Natural killer cell (primary cell): ENCODE measurements at regions not wholly inside any gene's neighbourhood (a gene's known extent, or its start where the extent isn't known, plus 50 kb on each side); places are given as distances from the start of the nearest gene placed in this dataset.

Experiments
- ATAC-seq, 3 donors: fragments of 150-1000 bp in 2 of 3; fragments of 200-7000 bp in 1 of 3; cut with Tn5 transposase; 1 replicate in 1 of 3; 2 replicates in 2 of 3; pipeline ENCODE4 v1.10.0; 2021; ENCODE audit warnings: mild to moderate bottlenecking in 2 of 3, moderate library complexity in 2 of 3
- DNase-seq, 2 donors: peaks; one replicate each; pipeline versions ENCODE4 v3.0.0 to v3.0.0-alpha.2; 2013 to 2021; ENCODE audit warnings: mixed read lengths in 1 of 2
- H3K27ac ChIP-seq: one replicate; pipeline ENCODE4 v1.5.1; 2013; ENCODE audit warnings: mild to moderate bottlenecking, low read length
- H3K27me3 ChIP-seq: one replicate; pipeline ENCODE4 v1.6.1; 2013; ENCODE audit warnings: low read length; ENCODE audit not compliant: control insufficient read depth, insufficient read depth
- H3K36me3 ChIP-seq: one replicate; pipeline ENCODE4 v1.6.1; 2013; ENCODE audit warnings: low read length; ENCODE audit not compliant: control insufficient read depth, insufficient read depth
- H3K4me1 ChIP-seq: one replicate; pipeline ENCODE4 v1.6.1; 2013; ENCODE audit warnings: low read length; ENCODE audit not compliant: control insufficient read depth, insufficient read depth
- H3K4me3 ChIP-seq: one replicate; pipeline ENCODE4 v1.5.1; 2013; ENCODE audit warnings: low read length
- H3K9me3 ChIP-seq: one replicate; pipeline ENCODE4 v1.6.1; 2013; ENCODE audit warnings: low read length; ENCODE audit not compliant: control insufficient read depth, insufficient read depth
- H3K27ac Mint-ChIP-seq, 2 donors: one replicate each; pipeline ENCODE4 v1.8.0; 2022; ENCODE audit warnings: mild to moderate bottlenecking in 2 of 2, mixed read lengths in 2 of 2, moderate library complexity in 1 of 2
- H3K27me3 Mint-ChIP-seq, 2 donors: one replicate each; pipeline ENCODE4 v1.8.0; 2022; ENCODE audit warnings: low read depth in 2 of 2, mixed read lengths in 2 of 2
- H3K36me3 Mint-ChIP-seq: one replicate; pipeline ENCODE4 v1.8.0; 2022; ENCODE audit warnings: mixed read lengths
- H3K4me1 Mint-ChIP-seq, 2 donors: one replicate each; pipeline ENCODE4 v1.8.0; 2022; ENCODE audit warnings: mixed read lengths in 2 of 2
- H3K4me3 Mint-ChIP-seq: one replicate; pipeline ENCODE4 v1.8.0; 2022; ENCODE audit warnings: mild to moderate bottlenecking, moderate library complexity, mixed read lengths
- H3K9me3 Mint-ChIP-seq, 2 donors: one replicate each; pipeline ENCODE4 v1.8.0; 2022; ENCODE audit warnings: mixed read lengths in 2 of 2
- CTCF ChIP-seq: fragments of 200-600 bp; IDR thresholded peaks from one replicate; pipeline ENCODE4 v1.8.0; 2022; ENCODE audit warnings: antibody characterized with exemption
- WGBS: methylation state at CpG from one replicate; pipeline ENCODE4 v1.1.7; 2013; ENCODE audit warnings: missing lambda C conversion rate; ENCODE audit not compliant: insufficient coverage; 5-methylcytosine and 5-hydroxymethylcytosine counted together
- intact Hi-C: fragments of 100-400 bp; cut with micrococcal nuclease; formaldehyde crosslinking; loops from one replicate; pipeline ENCODE4 v1.14.2; 2022

- no peak for ATAC-seq
- Mint-ChIP-seq H3K4me1 (no peaks in the 10 kb centered on the region), H3K9me3 (no peaks in the 10 kb centered on the region), H3K36me3 (no peaks in the 10 kb centered on the region), H3K27me3 (peaks cover 6 to 20% of the 10 kb centered on the region in 2 donors), H3K4me3 (no peak overlapping the region), H3K27ac (no peak overlapping the region)
- TF ChIP-seq CTCF: no peak
- H3K4me1 ChIP-seq: no peaks in the 10 kb centered on the region
- intact Hi-C loops: no loop called here
- WGBS: 92% methylated on average over 6 of the region's 6 CpGs
- H3K27me3 ChIP-seq: no peaks in the 10 kb centered on the region
- H3K9me3 ChIP-seq: no peaks in the 10 kb centered on the region
- H3K4me3 ChIP-seq: no peak overlapping the region
- no peak overlapping the region for H3K27ac ChIP-seq
- DNase-seq: no peak
- no peaks in the 10 kb centered on the region for H3K36me3 ChIP-seq
These were observed 83.6 kb downstream of the ENC1 start for GRCh38 chr5:74556631-74557595.

- no peak overlapping the region for H3K4me3 Mint-ChIP-seq
- no peaks in the 10 kb centered on the region for H3K4me1 ChIP-seq
- no peaks in the 10 kb centered on the region for H3K36me3 ChIP-seq
- H3K27ac ChIP-seq: no peak overlapping the region
- H3K4me1 Mint-ChIP-seq: no peaks in the 10 kb centered on the region
- H3K9me3 ChIP-seq: no peaks in the 10 kb centered on the region
- H3K9me3 Mint-ChIP-seq: no peaks in the 10 kb centered on the region
- no peak for DNase-seq
- H3K4me3 ChIP-seq: no peak overlapping the region
- intact Hi-C loops: no loop called here
- no peak for ATAC-seq
- TF ChIP-seq CTCF: no peak
- 93% methylated on average over 3 of the region's 3 CpGs for WGBS
- no peaks in the 10 kb centered on the region for H3K27me3 ChIP-seq
- H3K27me3 Mint-ChIP-seq: peaks cover 6 to 28% of the 10 kb centered on the region in 2 donors
- H3K36me3 Mint-ChIP-seq: no peaks in the 10 kb centered on the region
- no peak overlapping the region for H3K27ac Mint-ChIP-seq
These were observed 84.5 kb downstream of the ENC1 start for GRCh38 chr5:74556006-74556405.

GRCh38 chr5:74552101-74552500 is 88.4 kb downstream of the ENC1 start:
- Histone ChIP-seq H3K4me1 (no peaks in the 10 kb centered on the region), H3K9me3 (no peaks in the 10 kb centered on the region), H3K27me3 (no peaks in the 10 kb centered on the region), H3K36me3 (no peaks in the 10 kb centered on the region), H3K4me3 (no peak overlapping the region), H3K27ac (no peak overlapping the region)
- H3K27ac Mint-ChIP-seq: no peak overlapping the region
- peaks cover 0 to 28% of the 10 kb centered on the region in 2 donors for H3K27me3 Mint-ChIP-seq
- intact Hi-C loops: no loop called here
- no peaks in the 10 kb centered on the region for H3K36me3 Mint-ChIP-seq
- DNase-seq: no peak
- no peaks in the 10 kb centered on the region for H3K9me3 Mint-ChIP-seq
- 100% methylated on average over 3 of the region's 4 CpGs for WGBS
- H3K4me3 Mint-ChIP-seq: no peak overlapping the region
- no peak for ATAC-seq
- TF ChIP-seq CTCF: no peak
- H3K4me1 Mint-ChIP-seq: no peaks in the 10 kb centered on the region
